Adrenal gland (tissue), 9 donors: ENCODE measurements at regions not wholly inside any gene's neighbourhood (a gene's known extent, or its start where the extent isn't known, plus 50 kb on each side); places are given as distances from the start of the nearest gene placed in this dataset.

Source experiments
- DNase-seq, 7 donors: peaks; one replicate each; pipeline ENCODE4 v3.0.0-alpha.2; 2019 to 2020
- H3K27ac ChIP-seq, 5 donors: fragments of 200-600 bp; sonication (generic) in 4 of 5; 1 replicate in 3 of 5; 2 replicates in 2 of 5; pipeline versions ENCODE4 v1.5.1 to v1.8.0; 2016 to 2020; ENCODE audit warnings: mild to moderate bottlenecking in 1 of 5
- H3K27me3 ChIP-seq: fragments of 200-600 bp; 2 replicates; pipeline ENCODE4 v1.8.0; 2021
- H3K36me3 ChIP-seq, 2 donors: fragments of 200-600 bp; replicated peaks in 1 of 2; 1 replicate in 1 of 2; 2 replicates in 1 of 2; pipeline versions ENCODE4 v1.5.1 to v1.8.0; 2018 to 2022
- H3K4me1 ChIP-seq, 2 donors: fragments of 200-600 bp; replicated peaks in 1 of 2; 1 replicate in 1 of 2; 2 replicates in 1 of 2; pipeline versions ENCODE4 v1.5.1 to v1.8.0; 2018 to 2021
- H3K4me3 ChIP-seq, 4 donors: fragments of 200-600 bp; sonication (generic) in 3 of 4; one replicate each; pipeline ENCODE4 v1.5.1; 2016 to 2018
- H3K9me3 ChIP-seq, 3 donors: fragments of 200-600 bp; sonication (generic) in 1 of 3; replicated peaks in 1 of 3; 1 replicate in 2 of 3; 2 replicates in 1 of 3; pipeline versions ENCODE4 v1.5.1 to v1.8.0; 2016 to 2021
- POLR2A ChIP-seq, 2 donors: fragments of 450-650 bp; IDR thresholded peaks; one replicate each; pipeline ENCODE4 v1.6.1; 2017; ENCODE audit warnings: antibody characterized with exemption in 2 of 2, mild to moderate bottlenecking in 2 of 2, moderate library complexity in 1 of 2
- WGBS, 4 donors: extraction: QIAGEN DNeasy Blood & Tissue Kit in 2 of 4; methylation state at CpG; one replicate each; pipeline versions ENCODE4 v1.1.5 to v1.1.7; 2013 to 2017; 5-methylcytosine and 5-hydroxymethylcytosine counted together
- intact Hi-C, 2 donors: fragments of 100-400 bp; cut with DNase I; formaldehyde crosslinking; loops; one replicate each; pipeline versions ENCODE4 v1.14.1 to v1.15.0; 2022 to 2023
- TF ChIP-seq, protein P1 (sequence below), 6 experiments: fragments of 450-650 bp in 4 of 6; fragments of 200-600 bp in 2 of 6; sonication (generic) in 1 of 6; IDR thresholded peaks; 1 replicate in 5 of 6; 2 replicates in 1 of 6; pipeline versions ENCODE4 v1.5.1 to v1.8.0; 2016 to 2021; ENCODE audit warnings: antibody characterized with exemption in 6 of 6, mild to moderate bottlenecking in 2 of 6, moderate library complexity in 1 of 6
- donor health status: healthy with polysubstance abuse.
- donor health status: Bipolar disorder and iron deficiency.
- donor health status: DM: yes; HTN: yes; CAD: no.
- donor health status: DM: no; HTN: no; CAD: no.
- donor health status: DM: no; HTN: no; CAD: no.

DNA sequence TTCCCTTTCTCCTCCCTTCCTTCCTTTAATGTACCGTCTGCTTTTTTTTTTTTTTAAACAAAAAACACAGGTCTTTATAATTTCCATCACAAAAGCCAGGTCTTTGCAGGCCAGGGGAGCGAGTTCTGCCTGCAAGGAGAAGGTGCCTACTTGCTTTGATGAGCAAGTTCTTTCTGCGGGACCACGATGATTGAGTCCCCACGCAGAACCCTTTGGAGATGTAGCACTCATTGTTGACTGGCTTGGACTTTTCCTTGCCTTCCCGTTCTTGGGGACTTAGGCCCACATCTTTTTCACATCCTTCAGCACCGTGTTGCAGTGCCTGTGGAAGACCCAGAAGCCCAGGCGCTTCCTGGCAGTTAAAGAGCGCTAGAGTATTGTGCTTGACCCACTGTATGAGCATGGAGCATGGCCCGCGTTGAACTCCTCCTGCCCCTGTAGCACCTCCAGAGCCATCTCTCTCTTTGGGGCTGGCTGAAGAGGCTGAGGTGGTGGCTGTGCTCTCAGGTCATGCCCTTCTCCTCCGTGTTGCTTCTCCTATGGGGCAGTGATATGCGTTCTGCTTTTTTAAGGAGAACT lies 177.6 kb downstream of the EXOC5 start:
- intact Hi-C loops, result no loop called here
- no peak for DNase-seq
- Histone ChIP-seq H3K27ac (no peak overlapping the region), H3K36me3 (no peaks in the 10 kb centered on the region), H3K4me3 (no peak overlapping the region), H3K4me1 (no peaks in the 10 kb centered on the region), H3K9me3 (no peaks in the 10 kb centered on the region), H3K27me3 (no peaks in the 10 kb centered on the region)
- TF ChIP-seq, protein P1, sequence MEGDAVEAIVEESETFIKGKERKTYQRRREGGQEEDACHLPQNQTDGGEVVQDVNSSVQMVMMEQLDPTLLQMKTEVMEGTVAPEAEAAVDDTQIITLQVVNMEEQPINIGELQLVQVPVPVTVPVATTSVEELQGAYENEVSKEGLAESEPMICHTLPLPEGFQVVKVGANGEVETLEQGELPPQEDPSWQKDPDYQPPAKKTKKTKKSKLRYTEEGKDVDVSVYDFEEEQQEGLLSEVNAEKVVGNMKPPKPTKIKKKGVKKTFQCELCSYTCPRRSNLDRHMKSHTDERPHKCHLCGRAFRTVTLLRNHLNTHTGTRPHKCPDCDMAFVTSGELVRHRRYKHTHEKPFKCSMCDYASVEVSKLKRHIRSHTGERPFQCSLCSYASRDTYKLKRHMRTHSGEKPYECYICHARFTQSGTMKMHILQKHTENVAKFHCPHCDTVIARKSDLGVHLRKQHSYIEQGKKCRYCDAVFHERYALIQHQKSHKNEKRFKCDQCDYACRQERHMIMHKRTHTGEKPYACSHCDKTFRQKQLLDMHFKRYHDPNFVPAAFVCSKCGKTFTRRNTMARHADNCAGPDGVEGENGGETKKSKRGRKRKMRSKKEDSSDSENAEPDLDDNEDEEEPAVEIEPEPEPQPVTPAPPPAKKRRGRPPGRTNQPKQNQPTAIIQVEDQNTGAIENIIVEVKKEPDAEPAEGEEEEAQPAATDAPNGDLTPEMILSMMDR (IDR thresholded peaks at IDR 0.05), result no peak
- no peak for TF ChIP-seq POLR2A (IDR thresholded peaks at IDR 0.05)
- WGBS, 4 donors, result 69 to 83% (median 77%) methylated on average over 11 to 13 of the region's 13 CpGs

- no peak for TF ChIP-seq POLR2A (IDR thresholded peaks at IDR 0.05)
- TF ChIP-seq, protein P1 (IDR thresholded peaks at IDR 0.05), result no peak
- no peaks in the 10 kb centered on the region for H3K36me3 ChIP-seq
- no peak overlapping the region for H3K27ac ChIP-seq
- WGBS, 4 donors, result 38 to 59% (median 49%) methylated on average over 2 of the region's 2 CpGs
- no peak overlapping the region for H3K4me3 ChIP-seq
- no peaks in the 10 kb centered on the region for H3K4me1 ChIP-seq
- DNase-seq, result no peak
- H3K27me3 ChIP-seq, result no peaks in the 10 kb centered on the region
- intact Hi-C loops, result no loop called here
- no peaks in the 10 kb centered on the region for H3K9me3 ChIP-seq
Measured at GRCh38 chr14:57089901-57090300, 178.8 kb downstream of the EXOC5 start.

DNA sequence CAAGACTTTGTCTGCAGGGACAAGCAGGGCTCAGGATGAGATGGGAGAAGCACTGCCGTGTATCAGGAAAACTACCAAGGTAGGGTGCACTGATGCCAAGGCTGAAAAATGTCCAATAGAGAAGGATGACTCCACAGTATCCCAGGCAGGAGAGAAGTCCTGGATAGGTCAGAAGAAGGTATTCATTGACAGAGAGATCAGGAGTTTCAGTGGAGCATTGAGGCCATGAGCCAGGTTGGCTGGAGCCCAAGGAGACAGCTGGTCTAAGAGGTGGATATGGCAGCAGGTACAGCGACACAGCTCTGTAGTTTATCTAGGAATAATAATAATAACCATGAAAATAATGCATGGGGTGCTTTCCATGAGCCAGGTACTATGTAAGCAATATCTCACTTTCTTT lies 180.9 kb downstream of the EXOC5 start:
- H3K36me3 ChIP-seq, result no peaks in the 10 kb centered on the region
- WGBS, 4 donors, result 74 to 91% (median 81%) methylated on average over 2 of the region's 2 CpGs
- H3K9me3 ChIP-seq, result no peaks in the 10 kb centered on the region
- no peaks in the 10 kb centered on the region for H3K27me3 ChIP-seq
- H3K4me3 ChIP-seq, result no peak overlapping the region
- no peaks in the 10 kb centered on the region for H3K4me1 ChIP-seq
- H3K27ac ChIP-seq, result no peak overlapping the region
- TF ChIP-seq, protein P1 (IDR thresholded peaks at IDR 0.05), result no peak
- TF ChIP-seq POLR2A (IDR thresholded peaks at IDR 0.05), result no peak
- intact Hi-C loops, result no loop called here
- DNase-seq, result no peak

DNA sequence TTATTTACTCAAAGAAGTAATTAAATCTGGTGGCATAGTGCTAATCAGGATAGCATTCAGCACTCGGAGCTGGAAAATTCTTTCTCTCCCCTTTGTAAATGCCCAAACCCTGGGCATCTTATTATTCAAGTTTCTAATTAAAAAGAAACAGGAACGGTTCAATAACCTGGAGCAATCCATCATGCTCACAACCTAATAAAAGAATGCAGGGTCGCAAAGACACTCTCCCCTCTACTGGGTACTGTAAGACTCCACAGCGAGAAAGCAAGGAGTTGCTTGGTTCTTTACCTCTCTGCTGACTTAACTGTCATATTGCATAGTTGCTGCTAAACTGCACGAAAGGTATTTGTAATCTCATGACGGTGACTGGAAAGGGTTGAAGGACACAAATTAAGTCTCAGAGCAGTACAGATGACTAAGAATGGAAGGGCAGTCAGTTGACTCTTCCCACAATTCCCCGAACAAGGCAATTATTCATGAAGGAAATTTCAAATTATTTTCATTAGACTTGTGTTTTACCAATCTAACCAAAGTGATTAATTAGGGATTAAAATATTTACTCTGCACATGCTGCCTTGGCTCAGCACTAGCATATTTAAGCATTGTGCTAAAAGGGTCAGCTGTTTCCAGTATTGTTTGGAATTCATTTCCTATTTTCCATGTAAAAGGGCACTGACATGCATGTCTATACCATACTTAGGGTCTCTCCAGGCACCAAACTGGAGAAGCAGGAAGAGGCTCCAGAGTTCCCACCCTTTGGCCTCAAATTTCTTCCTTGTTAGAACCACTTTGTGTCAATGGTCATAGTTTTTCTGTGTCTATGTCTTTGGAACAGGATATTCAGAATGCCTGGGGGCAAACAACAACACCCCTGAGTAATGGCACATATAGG lies 182.2 kb downstream of the EXOC5 start:
- TF ChIP-seq, protein P1 (IDR thresholded peaks at IDR 0.05), result no peak
- no peak for TF ChIP-seq POLR2A (IDR thresholded peaks at IDR 0.05)
- intact Hi-C loops, result no loop called here
- Histone ChIP-seq H3K36me3 (no peaks in the 10 kb centered on the region), H3K4me1 (no peaks in the 10 kb centered on the region), H3K9me3 (no peaks in the 10 kb centered on the region), H3K27ac (no peak overlapping the region), H3K27me3 (no peaks in the 10 kb centered on the region), H3K4me3 (no peak overlapping the region)
- 67 to 72% (median 68%) methylated on average over 7 of the region's 7 CpGs for WGBS, 4 donors
- DNase-seq, result no peak
